Astrocyte (in vitro differentiated cells and primary cell): ENCODE measurements at regions not wholly inside any gene's neighbourhood (a gene's known extent, or its start where the extent isn't known, plus 50 kb on each side); places are given as distances from the start of the nearest gene placed in this dataset.

Experiments
- CTCF ChIP-seq: IDR thresholded peaks from 2 replicates; pipeline ENCODE4 v1.5.1; 2011; ENCODE audit warnings: low read depth, mild to moderate bottlenecking, inconsistent platforms, low read length, moderate library complexity; ENCODE audit not compliant: insufficient read depth
- EZH2 ChIP-seq: IDR thresholded peaks from 2 replicates; pipeline ENCODE4 v1.6.1; 2012; ENCODE audit warnings: mild to moderate bottlenecking, low read length, inconsistent platforms; ENCODE audit not compliant: insufficient read depth

GRCh38 chr11:15662285-15662684 is 547.6 kb downstream of the INSC start:
- TF ChIP-seq CTCF, result no peak
- TF ChIP-seq EZH2, result no peak
